SK-N-SH treated with all-trans-retinoic acid at 6 μM for 48 hours (cell line): ENCODE measurements at regions not wholly inside any gene's neighbourhood (a gene's known extent, or its start where the extent isn't known, plus 50 kb on each side); places are given as distances from the start of the nearest gene placed in this dataset.

Source experiments
- ATAC-seq: fragments of 200-7000 bp; cut with Tn5 transposase; 3 replicates; pipeline ENCODE4 v1.9.1; 2020; ENCODE audit warnings: mild to moderate bottlenecking, moderate library complexity
- CREB5 ChIP-seq: fragments of 250-450 bp; sonication (Bioruptor Pico); IDR thresholded peaks from 2 replicates; pipeline ENCODE4 v1.5.1; 2020; ENCODE audit warnings: low read depth, mild to moderate bottlenecking, moderate library complexity
- CSDC2 ChIP-seq: fragments of 250-450 bp; sonication (Bioruptor Pico); IDR thresholded peaks from 2 replicates; pipeline ENCODE4 v1.5.0; 2020; ENCODE audit warnings: mild to moderate bottlenecking, moderate library complexity
- GLIS3 ChIP-seq: fragments of 250-450 bp; sonication (Bioruptor Pico); IDR thresholded peaks from 2 replicates; pipeline ENCODE4 v1.5.0; 2020; ENCODE audit warnings: mild to moderate bottlenecking, moderate library complexity
- OSR1 ChIP-seq: fragments of 250-450 bp; sonication (Bioruptor Pico); IDR thresholded peaks from 2 replicates; pipeline ENCODE4 v1.8.0; 2022; ENCODE audit warnings: moderate library complexity, mild to moderate bottlenecking, inconsistent platforms
- PATZ1 ChIP-seq: fragments of 250-450 bp; sonication (Bioruptor Pico); IDR thresholded peaks from 2 replicates; pipeline ENCODE4 v1.8.0; 2020; ENCODE audit warnings: mild to moderate bottlenecking, moderate library complexity, borderline replicate concordance
- POU6F1 ChIP-seq: fragments of 250-450 bp; sonication (Bioruptor Pico); IDR thresholded peaks from 2 replicates; pipeline ENCODE4 v1.8.0; 2021; ENCODE audit warnings: low read depth, mild to moderate bottlenecking, moderate library complexity, borderline replicate concordance
- PPARA ChIP-seq: fragments of 250-450 bp; sonication (Bioruptor Pico); IDR thresholded peaks from 2 replicates; pipeline ENCODE4 v1.5.0; 2020; ENCODE audit warnings: mild to moderate bottlenecking, borderline replicate concordance
- RARB ChIP-seq: fragments of 250-450 bp; sonication (Bioruptor Pico); IDR thresholded peaks from 2 replicates; pipeline ENCODE4 v1.8.0; 2021; ENCODE audit warnings: mild to moderate bottlenecking, moderate library complexity
- SNAI2 ChIP-seq: fragments of 250-450 bp; sonication (Bioruptor Pico); IDR thresholded peaks from 2 replicates; pipeline ENCODE4 v1.5.0; 2020; ENCODE audit warnings: mild to moderate bottlenecking, moderate library complexity
- TCF4 ChIP-seq: fragments of 250-450 bp; sonication (Bioruptor Pico); IDR thresholded peaks from 2 replicates; pipeline ENCODE4 v1.8.0; 2021; ENCODE audit warnings: mild to moderate bottlenecking, moderate library complexity, borderline replicate concordance
- TOX ChIP-seq: fragments of 250-450 bp; sonication (Bioruptor Pico); IDR thresholded peaks from 2 replicates; pipeline ENCODE4 v1.8.0; 2021; ENCODE audit warnings: mild to moderate bottlenecking, moderate library complexity, borderline replicate concordance
- TSHZ2 ChIP-seq: fragments of 250-450 bp; sonication (Bioruptor Pico); IDR thresholded peaks from 2 replicates; pipeline ENCODE4 v1.5.0; 2020; ENCODE audit warnings: mild to moderate bottlenecking, moderate library complexity
- ZFP3 ChIP-seq: fragments of 250-450 bp; sonication (Bioruptor Pico); IDR thresholded peaks from 2 replicates; pipeline ENCODE4 v1.5.0; 2020; ENCODE audit warnings: mild to moderate bottlenecking, moderate library complexity
- ZNF565 ChIP-seq: fragments of 450-650 bp; formaldehyde crosslinking; conservative IDR thresholded peaks from 2 replicates; pipeline ENCODE4 v1.5.0; 2020; ENCODE audit warnings: low read depth, mild to moderate bottlenecking, moderate library complexity
- ZNF70 ChIP-seq: fragments of 450-650 bp; formaldehyde crosslinking; IDR thresholded peaks from 2 replicates; pipeline ENCODE4 v1.5.0; 2020; ENCODE audit warnings: mild to moderate bottlenecking, moderate library complexity
- ZNF8 ChIP-seq: fragments of 450-650 bp; formaldehyde crosslinking; IDR thresholded peaks from 2 replicates; pipeline ENCODE4 v1.5.0; 2020; ENCODE audit warnings: mild to moderate bottlenecking, moderate library complexity

- TF ChIP-seq SNAI2 (no peak), PATZ1 (CRISPR knock-in tag) (no peak), ZNF8 (no peak), ZNF70 (CRISPR knock-in tag) (no peak), POU6F1 (no peak), ZNF565 (CRISPR knock-in tag) (peak; percentile 92)
- TF ChIP-seq, all 23 proteins: peak for 1
- no peak for ATAC-seq
These were observed 368.7 kb downstream of the BCOR start for GRCh38 chrX:39728852-39729598.

GRCh38 chrX:39729981-39730661 lies 367.6 kb downstream of the BCOR start:
- TF ChIP-seq TSHZ2 (CRISPR knock-in tag) (0 out of 2 replicates have a peak, but pooled peaks have one; percentile 40), ZNF70 (CRISPR knock-in tag) (peak; percentile 72), RARB (no peak)
- peak; percentile 22; the same call in 2 of the 3 replicates for ATAC-seq

GRCh38 chrX:39730662-39731329 lies 367.0 kb downstream of the BCOR start:
- TF ChIP-seq ZNF70 (CRISPR knock-in tag) (no peak), ZFP3 (CRISPR knock-in tag) (peak; percentile 17; the same call in 1 of the 2 replicates)
- ATAC-seq: peak; percentile 78

- TF ChIP-seq CSDC2 (no peak), TSHZ2 (CRISPR knock-in tag) (no peak), PPARA (CRISPR knock-in tag) (no peak), TCF4 (CRISPR knock-in tag) (no peak)
- no peak for ATAC-seq
These were observed 366.5 kb downstream of the BCOR start for GRCh38 chrX:39731330-39731667.

GRCh38 chrX:39731735-39732134 lies 366.0 kb downstream of the BCOR start:
- ATAC-seq: no peak

More at GRCh38 chrX:39731735-39732134, 366.0 kb downstream of the BCOR start:
- TF ChIP-seq TOX (CRISPR knock-in tag): no peak
- TF ChIP-seq OSR1 (CRISPR knock-in tag): no peak
- TF ChIP-seq CREB5 (CRISPR knock-in tag): no peak
- no peak for TF ChIP-seq GLIS3 (CRISPR knock-in tag)
